Tibial nerve (tissue), 4 donors: ENCODE measurements at regions not wholly inside any gene's neighbourhood (a gene's known extent, or its start where the extent isn't known, plus 50 kb on each side); places are given as distances from the start of the nearest gene placed in this dataset.

ENCODE experiments used
- EP300 ChIP-seq, 2 donors: sonication (generic); formaldehyde crosslinking; IDR thresholded peaks; one replicate each; pipeline ENCODE4 v1.6.1; 2017; ENCODE audit warnings: antibody characterized with exemption in 2 of 2, mild to moderate bottlenecking in 1 of 2
- TF ChIP-seq, protein P1 (sequence below), 5 experiments: fragments of 200-600 bp in 3 of 5; fragments of 450-650 bp in 2 of 5; sonication (generic) in 3 of 5; IDR thresholded peaks; one replicate each; pipeline ENCODE4 v1.5.1; 2016 to 2019; ENCODE audit warnings: antibody characterized with exemption in 5 of 5, mild to moderate bottlenecking in 3 of 5, moderate library complexity in 2 of 5

GRCh38 chr14:84404246-84404645, 1125.7 kb upstream of the FLRT2 start:
- TF ChIP-seq EP300 (IDR thresholded peaks at IDR 0.05) = no peak
- TF ChIP-seq, protein P1, sequence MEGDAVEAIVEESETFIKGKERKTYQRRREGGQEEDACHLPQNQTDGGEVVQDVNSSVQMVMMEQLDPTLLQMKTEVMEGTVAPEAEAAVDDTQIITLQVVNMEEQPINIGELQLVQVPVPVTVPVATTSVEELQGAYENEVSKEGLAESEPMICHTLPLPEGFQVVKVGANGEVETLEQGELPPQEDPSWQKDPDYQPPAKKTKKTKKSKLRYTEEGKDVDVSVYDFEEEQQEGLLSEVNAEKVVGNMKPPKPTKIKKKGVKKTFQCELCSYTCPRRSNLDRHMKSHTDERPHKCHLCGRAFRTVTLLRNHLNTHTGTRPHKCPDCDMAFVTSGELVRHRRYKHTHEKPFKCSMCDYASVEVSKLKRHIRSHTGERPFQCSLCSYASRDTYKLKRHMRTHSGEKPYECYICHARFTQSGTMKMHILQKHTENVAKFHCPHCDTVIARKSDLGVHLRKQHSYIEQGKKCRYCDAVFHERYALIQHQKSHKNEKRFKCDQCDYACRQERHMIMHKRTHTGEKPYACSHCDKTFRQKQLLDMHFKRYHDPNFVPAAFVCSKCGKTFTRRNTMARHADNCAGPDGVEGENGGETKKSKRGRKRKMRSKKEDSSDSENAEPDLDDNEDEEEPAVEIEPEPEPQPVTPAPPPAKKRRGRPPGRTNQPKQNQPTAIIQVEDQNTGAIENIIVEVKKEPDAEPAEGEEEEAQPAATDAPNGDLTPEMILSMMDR (IDR thresholded peaks at IDR 0.05) = no peak
